Ovary (tissue), 3 donors: ENCODE measurements at regions not wholly inside any gene's neighbourhood (a gene's known extent, or its start where the extent isn't known, plus 50 kb on each side); places are given as distances from the start of the nearest gene placed in this dataset.

Experiments
- EP300 ChIP-seq: sonication (generic); formaldehyde crosslinking; IDR thresholded peaks from one replicate; pipeline ENCODE4 v1.6.1; 2017; ENCODE audit warnings: antibody characterized with exemption
- POLR2A ChIP-seq: fragments of 450-650 bp; IDR thresholded peaks from one replicate; pipeline ENCODE4 v1.6.1; 2017; ENCODE audit warnings: antibody characterized with exemption, mild to moderate bottlenecking, moderate library complexity
- TF ChIP-seq, protein P1 (sequence below), 3 donors: fragments of 450-650 bp in 2 of 3; fragments of 200-600 bp in 1 of 3; IDR thresholded peaks; one replicate each; pipeline versions ENCODE4 v1.5.1 to v1.8.0; 2016 to 2022; ENCODE audit warnings: antibody characterized with exemption in 3 of 3, mild to moderate bottlenecking in 1 of 3
- donor health status: DM: no; HTN: no; CAD: no.

DNA sequence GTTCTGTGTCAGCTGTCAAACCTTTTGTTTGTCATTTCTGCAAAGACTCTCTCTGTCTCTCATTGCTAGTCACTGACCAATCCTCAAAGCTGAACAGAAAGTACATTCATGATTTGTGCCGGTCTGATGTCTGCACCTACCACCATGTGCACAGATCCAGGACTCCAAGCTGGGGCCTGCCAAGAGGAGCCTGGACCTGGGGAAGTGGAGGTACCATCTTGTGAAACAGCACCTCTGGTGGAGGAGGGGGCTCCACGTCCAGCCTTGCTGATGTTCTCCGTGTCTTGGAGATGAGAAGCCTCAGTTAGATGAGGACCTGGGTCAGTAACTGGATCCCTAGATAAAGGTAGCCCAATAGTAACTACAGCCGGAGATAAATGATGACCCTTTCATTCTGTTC lies 98.9 kb downstream of the TENT4A start:
- TF ChIP-seq, protein P1, sequence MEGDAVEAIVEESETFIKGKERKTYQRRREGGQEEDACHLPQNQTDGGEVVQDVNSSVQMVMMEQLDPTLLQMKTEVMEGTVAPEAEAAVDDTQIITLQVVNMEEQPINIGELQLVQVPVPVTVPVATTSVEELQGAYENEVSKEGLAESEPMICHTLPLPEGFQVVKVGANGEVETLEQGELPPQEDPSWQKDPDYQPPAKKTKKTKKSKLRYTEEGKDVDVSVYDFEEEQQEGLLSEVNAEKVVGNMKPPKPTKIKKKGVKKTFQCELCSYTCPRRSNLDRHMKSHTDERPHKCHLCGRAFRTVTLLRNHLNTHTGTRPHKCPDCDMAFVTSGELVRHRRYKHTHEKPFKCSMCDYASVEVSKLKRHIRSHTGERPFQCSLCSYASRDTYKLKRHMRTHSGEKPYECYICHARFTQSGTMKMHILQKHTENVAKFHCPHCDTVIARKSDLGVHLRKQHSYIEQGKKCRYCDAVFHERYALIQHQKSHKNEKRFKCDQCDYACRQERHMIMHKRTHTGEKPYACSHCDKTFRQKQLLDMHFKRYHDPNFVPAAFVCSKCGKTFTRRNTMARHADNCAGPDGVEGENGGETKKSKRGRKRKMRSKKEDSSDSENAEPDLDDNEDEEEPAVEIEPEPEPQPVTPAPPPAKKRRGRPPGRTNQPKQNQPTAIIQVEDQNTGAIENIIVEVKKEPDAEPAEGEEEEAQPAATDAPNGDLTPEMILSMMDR (IDR thresholded peaks at IDR 0.05) = no peak
- no peak for TF ChIP-seq POLR2A
- no peak for TF ChIP-seq EP300
